Ecto neural progenitor cell (in vitro differentiated cells): ENCODE measurements at regions not wholly inside any gene's neighbourhood (a gene's known extent, or its start where the extent isn't known, plus 50 kb on each side); places are given as distances from the start of the nearest gene placed in this dataset.
"Not testable (repeated sequence)": the region's sequence is repeated elsewhere in the genome, so short reads cannot be mapped to it uniquely, and the experiment has no call there.

ENCODE experiments used
- DNase-seq: peaks from one replicate; pipeline ENCODE4 v3.0.0-alpha.2; 2018; ENCODE audit warnings: low spot score

- no peak for DNase-seq
These were observed 687.0 kb downstream of the EFNB2 start for GRCh38 chr13:105848494-105848893.

GRCh38 chr13:105847527-105848291 lies 687.8 kb downstream of the EFNB2 start:
- no peak for DNase-seq

GRCh38 chr13:105846923-105847322 lies 688.5 kb downstream of the EFNB2 start:
- DNase-seq: no peak

GRCh38 chr13:105841286-105841685 lies 694.2 kb downstream of the EFNB2 start:
- no peak for DNase-seq

GRCh38 chr13:105838231-105838630 lies 697.2 kb downstream of the EFNB2 start:
- DNase-seq: no peak

GRCh38 chr13:105837295-105837694 lies 698.2 kb downstream of the EFNB2 start:
- not testable (repeated sequence) for DNase-seq

- no peak for DNase-seq
These were observed 704.6 kb downstream of the EFNB2 start for GRCh38 chr13:105830821-105831220.

GRCh38 chr13:105827111-105827809 lies 708.2 kb downstream of the EFNB2 start:
- no peak for DNase-seq

- DNase-seq: no peak
These were observed 710.4 kb downstream of the EFNB2 start for GRCh38 chr13:105825071-105825470.

- DNase-seq: no peak
These were observed 714.1 kb downstream of the EFNB2 start for GRCh38 chr13:105821337-105821736.

GRCh38 chr13:105820415-105820814 lies 715.0 kb downstream of the EFNB2 start:
- DNase-seq: no peak

GRCh38 chr13:105817498-105817897 lies 718.0 kb downstream of the EFNB2 start:
- no peak for DNase-seq

GRCh38 chr13:105816994-105817393 lies 718.5 kb downstream of the EFNB2 start:
- DNase-seq: no peak

- no peak for DNase-seq
These were observed 720.6 kb downstream of the EFNB2 start for GRCh38 chr13:105814902-105815250.

GRCh38 chr13:105814219-105814901 lies 721.1 kb downstream of the EFNB2 start:
- no peak for DNase-seq

GRCh38 chr13:105806628-105806920 lies 728.9 kb downstream of the EFNB2 start:
- no peak for DNase-seq

GRCh38 chr13:105805892-105806627 lies 729.4 kb downstream of the EFNB2 start:
- DNase-seq: no peak

- DNase-seq: no peak
These were observed 730.8 kb downstream of the EFNB2 start for GRCh38 chr13:105804561-105805190.

- DNase-seq: no peak
These were observed 736.3 kb downstream of the EFNB2 start for GRCh38 chr13:105799155-105799554.

- DNase-seq: no peak
These were observed 736.9 kb downstream of the EFNB2 start for GRCh38 chr13:105798541-105798940.

- no peak for DNase-seq
These were observed 739.4 kb downstream of the EFNB2 start for GRCh38 chr13:105796081-105796480.

GRCh38 chr13:105790923-105791322 lies 744.5 kb downstream of the EFNB2 start:
- no peak for DNase-seq
